GM18511 (cell line): ENCODE measurements at regions not wholly inside any gene's neighbourhood (a gene's known extent, or its start where the extent isn't known, plus 50 kb on each side); places are given as distances from the start of the nearest gene placed in this dataset.
"Not testable (repeated sequence)": the region's sequence is repeated elsewhere in the genome, so short reads cannot be mapped to it uniquely, and the experiment has no call there.

Experiments
- ATAC-seq: cut with Tn5 transposase; IDR thresholded peaks from one replicate; pipeline ENCODE4 v1.9.1; 2021; ENCODE audit warnings: mild to moderate bottlenecking, moderate library complexity; ENCODE audit not compliant: unreplicated experiment

- ATAC-seq: no peak
These were observed 252.5 kb upstream of the PGRMC2 start for GRCh38 chr4:128540122-128540521.

GRCh38 chr4:128538111-128538882, 250.7 kb upstream of the PGRMC2 start:
- no peak for ATAC-seq

DNA sequence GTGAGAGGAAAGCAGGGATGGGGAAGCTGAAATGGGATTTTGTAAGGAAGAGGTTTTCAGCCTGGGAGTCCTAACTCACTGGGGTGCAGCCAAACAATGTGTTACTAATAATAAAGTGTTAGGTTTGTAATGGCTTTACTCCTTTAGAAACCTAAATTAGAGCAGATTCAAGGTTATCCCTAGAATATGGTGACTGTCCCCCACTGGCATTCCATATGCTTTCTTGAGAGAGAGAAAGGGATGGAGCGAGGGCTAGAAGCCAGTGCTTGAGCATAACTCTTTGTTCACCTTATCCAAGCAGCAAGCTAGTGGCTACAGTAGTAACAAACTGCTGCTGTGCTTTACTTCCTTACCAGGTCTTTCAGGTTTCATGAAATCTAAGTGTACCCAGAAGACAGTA, 249.1 kb upstream of the PGRMC2 start:
- ATAC-seq: no peak

- ATAC-seq: not testable (repeated sequence)
These were observed 247.9 kb upstream of the PGRMC2 start for GRCh38 chr4:128535510-128535909.

GRCh38 chr4:128528793-128529553, 241.4 kb upstream of the PGRMC2 start:
- ATAC-seq: no peak

GRCh38 chr4:128527946-128528576, 240.4 kb upstream of the PGRMC2 start:
- no peak for ATAC-seq

GRCh38 chr4:128527351-128527750, 239.7 kb upstream of the PGRMC2 start:
- no peak for ATAC-seq

DNA sequence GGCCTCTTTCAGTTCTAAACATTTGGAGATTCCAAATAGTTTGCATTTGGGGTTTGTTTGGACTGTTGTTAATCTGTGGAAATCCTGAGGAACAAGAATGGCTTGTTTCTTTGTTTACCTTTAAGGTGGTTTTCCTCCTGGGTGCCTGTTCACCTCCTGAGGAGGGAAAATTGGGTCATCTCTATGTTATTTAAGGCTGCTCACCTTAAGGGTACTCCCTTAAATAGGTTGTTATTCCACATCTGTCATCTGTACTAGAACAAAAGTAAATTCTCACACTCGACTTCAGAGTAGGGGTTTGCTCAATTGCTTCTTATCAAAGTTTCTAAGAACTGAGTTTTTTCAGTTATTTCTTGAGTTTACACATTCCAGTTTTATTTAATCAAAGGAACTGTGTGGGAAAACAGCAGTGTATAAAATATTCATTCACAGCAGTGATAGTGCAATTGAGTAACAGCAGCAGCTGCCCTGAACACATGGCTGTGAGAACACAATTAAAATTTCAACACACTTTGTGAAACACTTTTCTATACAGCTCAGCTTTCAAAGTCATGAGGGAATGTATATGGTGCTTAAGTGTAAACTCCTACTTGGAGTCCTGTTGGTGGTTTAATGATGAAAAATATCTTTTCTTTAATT, 238.5 kb upstream of the PGRMC2 start:
- no peak for ATAC-seq

- ATAC-seq: peak; percentile 58
These were observed 237.8 kb upstream of the PGRMC2 start for GRCh38 chr4:128525387-128525786.

- ATAC-seq: no peak
These were observed 236.7 kb upstream of the PGRMC2 start for GRCh38 chr4:128524311-128524710.

DNA sequence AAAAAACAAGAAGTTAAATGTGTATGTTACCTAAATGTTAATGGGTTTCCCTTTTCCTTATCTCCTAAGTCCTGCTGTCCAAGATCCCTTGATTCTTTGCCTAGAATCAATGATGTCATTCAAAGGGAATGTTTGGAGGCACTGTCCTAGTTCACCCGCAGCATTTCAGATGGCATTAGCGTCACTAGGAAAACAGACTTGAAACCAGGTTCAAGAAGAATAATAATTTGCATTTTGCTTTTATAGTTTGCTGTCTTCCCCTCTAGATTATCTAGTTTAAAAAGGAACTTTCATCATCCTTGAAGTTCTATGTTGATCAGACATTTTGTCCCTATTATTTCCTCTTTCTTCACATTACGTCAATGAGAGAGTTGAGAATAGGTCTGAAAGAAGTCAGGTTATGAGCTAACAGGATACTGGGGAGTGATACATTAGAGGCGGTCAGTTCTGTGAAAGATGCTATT, 234.1 kb upstream of the PGRMC2 start:
- ATAC-seq: no peak

DNA sequence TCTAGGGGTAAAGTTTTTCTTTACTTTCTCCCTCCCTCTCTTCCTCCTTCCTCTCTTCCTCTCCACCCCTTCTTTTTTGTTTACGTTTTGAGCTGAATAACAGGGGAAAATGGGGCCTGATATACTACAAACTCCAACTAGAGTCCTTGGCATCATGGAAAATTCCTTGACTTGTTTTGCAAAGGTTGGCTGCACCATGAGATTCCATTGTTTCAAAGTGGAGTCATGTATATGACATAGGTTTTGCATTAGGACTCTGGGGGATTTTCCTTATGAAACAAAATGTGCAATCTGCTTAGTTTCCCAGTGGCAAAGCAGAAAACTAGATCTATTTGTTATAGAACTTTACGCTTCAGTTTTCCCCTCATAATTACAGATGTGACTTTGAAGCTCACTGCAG, 233.5 kb upstream of the PGRMC2 start:
- no peak for ATAC-seq

- ATAC-seq: no peak
These were observed 231.7 kb upstream of the PGRMC2 start for GRCh38 chr4:128519163-128519830.

GRCh38 chr4:128517739-128518510, 230.3 kb upstream of the PGRMC2 start:
- ATAC-seq: peak; percentile 97

DNA sequence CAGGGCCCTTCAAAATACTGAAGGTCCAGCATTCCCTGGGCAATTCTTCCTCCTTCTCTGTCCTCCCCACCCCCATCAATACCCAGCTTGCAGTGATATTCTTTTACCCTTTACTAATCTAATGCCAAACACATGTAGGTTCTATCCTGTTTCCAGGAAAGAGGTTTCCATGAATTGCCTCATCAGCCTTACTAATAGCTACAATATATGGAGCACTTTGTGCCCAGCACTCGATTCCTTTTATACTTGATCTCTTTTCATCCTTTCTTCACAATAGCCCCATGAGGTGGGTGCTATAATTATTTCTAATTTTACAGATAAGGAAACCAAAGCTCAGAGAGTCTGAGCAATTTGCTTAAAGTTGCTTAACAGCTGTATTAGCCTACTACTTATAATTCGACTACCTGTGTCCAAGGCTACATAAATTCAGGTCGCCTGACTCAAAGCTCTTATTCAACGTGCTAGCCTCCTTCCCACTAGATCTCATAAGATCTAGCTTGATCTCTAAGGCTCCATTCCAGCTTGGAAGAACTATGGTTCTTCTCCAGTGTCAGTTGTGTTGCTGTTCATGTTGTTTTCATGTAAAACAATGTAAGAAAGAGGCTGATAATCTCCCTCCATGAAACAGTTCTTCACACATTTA, 229.6 kb upstream of the PGRMC2 start:
- peak; percentile 9 for ATAC-seq

- ATAC-seq: peak; percentile 45
These were observed 228.8 kb upstream of the PGRMC2 start for GRCh38 chr4:128516301-128516969.

- ATAC-seq: no peak
These were observed 226.3 kb upstream of the PGRMC2 start for GRCh38 chr4:128513664-128514484.

DNA sequence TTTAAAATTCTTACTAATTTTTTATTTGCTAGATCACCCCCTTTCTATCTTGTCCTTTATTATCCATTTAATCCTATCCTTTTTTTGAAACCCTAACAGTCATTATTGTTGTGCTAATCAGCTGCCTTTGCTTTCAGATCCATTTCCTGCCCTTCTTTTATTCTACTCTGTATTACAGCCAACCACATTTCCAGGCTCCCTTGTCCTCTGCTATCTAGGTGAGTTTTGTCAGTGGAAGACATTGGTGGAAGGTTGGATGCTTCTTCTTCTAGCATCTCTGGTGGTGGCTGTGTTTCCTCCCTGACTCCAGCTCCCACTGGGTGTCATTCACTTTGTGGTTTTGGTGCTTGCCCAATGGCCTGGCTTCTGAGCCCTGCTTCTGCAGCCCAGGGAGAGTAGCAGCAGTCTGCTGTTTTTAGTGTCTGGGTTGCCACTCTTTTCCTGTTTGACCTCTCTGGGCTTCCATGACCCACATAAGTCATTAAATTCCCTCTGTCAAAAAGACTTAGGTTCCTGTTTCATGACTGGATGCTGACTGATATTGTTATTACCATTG, 225.2 kb upstream of the PGRMC2 start:
- no peak for ATAC-seq
